Panc1 (cell line): ENCODE measurements at regions not wholly inside any gene's neighbourhood (a gene's known extent, or its start where the extent isn't known, plus 50 kb on each side); places are given as distances from the start of the nearest gene placed in this dataset.

Experiments used
- POLR2AphosphoS5 ChIP-seq: IDR thresholded peaks from 2 replicates; pipeline ENCODE4 v1.6.1; 2012; ENCODE audit warnings: mild to moderate bottlenecking, low read depth, low read length, moderate library complexity
- TCF7L2 ChIP-seq: IDR thresholded peaks from 2 replicates; pipeline ENCODE4 v1.6.1; 2011; ENCODE audit warnings: mild to moderate bottlenecking, low read depth, low read length, inconsistent platforms
- TF ChIP-seq, protein P1 (sequence below): fragments of 450-650 bp; IDR thresholded peaks from 2 replicates; pipeline ENCODE4 v1.5.1; 2017; ENCODE audit warnings: mild to moderate bottlenecking
- TF ChIP-seq, protein P2 (sequence below), 2 experiments: IDR thresholded peaks; 2 replicates each; pipeline ENCODE4 v1.6.1; 2011 to 2012; ENCODE audit warnings: low read depth in 2 of 2, control low read depth in 1 of 2, low read length in 1 of 2, mild to moderate bottlenecking in 1 of 2, moderate library complexity in 1 of 2; ENCODE audit not compliant: insufficient read depth in 1 of 2

DNA sequence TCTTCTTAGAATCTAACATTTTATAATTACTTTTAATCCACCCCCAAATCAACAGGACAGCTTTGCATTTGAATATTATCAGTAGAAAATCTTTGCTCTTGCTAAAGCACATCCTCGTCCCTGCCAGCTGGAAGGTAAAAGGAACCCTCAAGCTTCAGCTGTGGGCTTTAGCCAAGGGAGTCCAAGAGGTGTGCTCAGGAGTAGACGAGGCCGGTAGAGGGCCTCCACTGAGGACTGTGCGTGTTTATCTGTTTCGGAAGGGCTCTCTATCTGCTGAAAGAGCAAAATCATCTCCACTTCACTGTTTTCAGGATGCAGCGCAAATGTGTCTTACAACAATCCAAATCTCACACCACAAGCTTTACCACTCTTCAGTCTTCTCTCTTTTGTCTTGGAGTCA, 257.4 kb upstream of the IL12A start:
- no peak for TF ChIP-seq POLR2AphosphoS5
- TF ChIP-seq, protein P1, sequence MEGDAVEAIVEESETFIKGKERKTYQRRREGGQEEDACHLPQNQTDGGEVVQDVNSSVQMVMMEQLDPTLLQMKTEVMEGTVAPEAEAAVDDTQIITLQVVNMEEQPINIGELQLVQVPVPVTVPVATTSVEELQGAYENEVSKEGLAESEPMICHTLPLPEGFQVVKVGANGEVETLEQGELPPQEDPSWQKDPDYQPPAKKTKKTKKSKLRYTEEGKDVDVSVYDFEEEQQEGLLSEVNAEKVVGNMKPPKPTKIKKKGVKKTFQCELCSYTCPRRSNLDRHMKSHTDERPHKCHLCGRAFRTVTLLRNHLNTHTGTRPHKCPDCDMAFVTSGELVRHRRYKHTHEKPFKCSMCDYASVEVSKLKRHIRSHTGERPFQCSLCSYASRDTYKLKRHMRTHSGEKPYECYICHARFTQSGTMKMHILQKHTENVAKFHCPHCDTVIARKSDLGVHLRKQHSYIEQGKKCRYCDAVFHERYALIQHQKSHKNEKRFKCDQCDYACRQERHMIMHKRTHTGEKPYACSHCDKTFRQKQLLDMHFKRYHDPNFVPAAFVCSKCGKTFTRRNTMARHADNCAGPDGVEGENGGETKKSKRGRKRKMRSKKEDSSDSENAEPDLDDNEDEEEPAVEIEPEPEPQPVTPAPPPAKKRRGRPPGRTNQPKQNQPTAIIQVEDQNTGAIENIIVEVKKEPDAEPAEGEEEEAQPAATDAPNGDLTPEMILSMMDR = no peak
- no peak for TF ChIP-seq TCF7L2
- TF ChIP-seq, protein P2, sequence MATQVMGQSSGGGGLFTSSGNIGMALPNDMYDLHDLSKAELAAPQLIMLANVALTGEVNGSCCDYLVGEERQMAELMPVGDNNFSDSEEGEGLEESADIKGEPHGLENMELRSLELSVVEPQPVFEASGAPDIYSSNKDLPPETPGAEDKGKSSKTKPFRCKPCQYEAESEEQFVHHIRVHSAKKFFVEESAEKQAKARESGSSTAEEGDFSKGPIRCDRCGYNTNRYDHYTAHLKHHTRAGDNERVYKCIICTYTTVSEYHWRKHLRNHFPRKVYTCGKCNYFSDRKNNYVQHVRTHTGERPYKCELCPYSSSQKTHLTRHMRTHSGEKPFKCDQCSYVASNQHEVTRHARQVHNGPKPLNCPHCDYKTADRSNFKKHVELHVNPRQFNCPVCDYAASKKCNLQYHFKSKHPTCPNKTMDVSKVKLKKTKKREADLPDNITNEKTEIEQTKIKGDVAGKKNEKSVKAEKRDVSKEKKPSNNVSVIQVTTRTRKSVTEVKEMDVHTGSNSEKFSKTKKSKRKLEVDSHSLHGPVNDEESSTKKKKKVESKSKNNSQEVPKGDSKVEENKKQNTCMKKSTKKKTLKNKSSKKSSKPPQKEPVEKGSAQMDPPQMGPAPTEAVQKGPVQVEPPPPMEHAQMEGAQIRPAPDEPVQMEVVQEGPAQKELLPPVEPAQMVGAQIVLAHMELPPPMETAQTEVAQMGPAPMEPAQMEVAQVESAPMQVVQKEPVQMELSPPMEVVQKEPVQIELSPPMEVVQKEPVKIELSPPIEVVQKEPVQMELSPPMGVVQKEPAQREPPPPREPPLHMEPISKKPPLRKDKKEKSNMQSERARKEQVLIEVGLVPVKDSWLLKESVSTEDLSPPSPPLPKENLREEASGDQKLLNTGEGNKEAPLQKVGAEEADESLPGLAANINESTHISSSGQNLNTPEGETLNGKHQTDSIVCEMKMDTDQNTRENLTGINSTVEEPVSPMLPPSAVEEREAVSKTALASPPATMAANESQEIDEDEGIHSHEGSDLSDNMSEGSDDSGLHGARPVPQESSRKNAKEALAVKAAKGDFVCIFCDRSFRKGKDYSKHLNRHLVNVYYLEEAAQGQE (IDR thresholded peaks at IDR 0.05; ENCODE audit: insufficient read depth in 1 of 2, low read depth in 2 of 2, low read length in 1 of 2) = no peak
